Left ventricle myocardium inferior (tissue), 1 donor: ENCODE measurements at regions not wholly inside any gene's neighbourhood (a gene's known extent, or its start where the extent isn't known, plus 50 kb on each side); places are given as distances from the start of the nearest gene placed in this dataset.

Experiments
- DNase-seq: peaks from one replicate; pipeline ENCODE4 v3.0.0-alpha.2; 2020
- H3K27ac ChIP-seq: fragments of 200-600 bp; replicated peaks from 2 replicates; pipeline ENCODE4 v1.8.0; 2021
- H3K27me3 ChIP-seq: fragments of 200-600 bp; 2 replicates; pipeline ENCODE4 v1.8.0; 2021; ENCODE audit warnings: low read depth
- H3K36me3 ChIP-seq: fragments of 200-600 bp; 2 replicates; pipeline ENCODE4 v1.8.0; 2021
- H3K4me1 ChIP-seq: fragments of 200-600 bp; 2 replicates; pipeline ENCODE4 v1.8.0; 2021
- H3K4me3 ChIP-seq: fragments of 200-600 bp; 2 replicates; pipeline ENCODE4 v1.8.0; 2021; ENCODE audit warnings: mild to moderate bottlenecking, moderate library complexity
- H3K9me3 ChIP-seq: fragments of 200-600 bp; replicated peaks from 2 replicates; pipeline ENCODE4 v1.8.0; 2021
- CTCF ChIP-seq: fragments of 200-600 bp; IDR thresholded peaks from 2 replicates; pipeline ENCODE4 v1.8.0; 2021; ENCODE audit warnings: antibody characterized with exemption, mild to moderate bottlenecking, borderline replicate concordance
- intact Hi-C: fragments of 100-400 bp; cut with micrococcal nuclease; formaldehyde crosslinking; loops from one replicate; pipeline ENCODE4 v1.11.0; 2022
- donor health status: DM: no; HTN: yes; CAD: no; lungs with severe emphysema.

GRCh38 chr7:133140994-133141595 lies 59.2 kb upstream of the CHCHD3 start:
- no peak for TF ChIP-seq CTCF
- no peak overlapping the region for H3K27ac ChIP-seq
- intact Hi-C loops, result no loop called here
- H3K9me3 ChIP-seq, result no peaks in the 10 kb centered on the region
- H3K4me3 ChIP-seq, result no peak overlapping the region
- H3K4me1 ChIP-seq, result no peaks in the 10 kb centered on the region
- H3K36me3 ChIP-seq, result no peaks in the 10 kb centered on the region
- DNase-seq, result no peak
- H3K27me3 ChIP-seq, result peaks cover 49% of the 10 kb centered on the region

GRCh38 chr7:133150760-133151159 lies 68.9 kb upstream of the CHCHD3 start:
- DNase-seq, result no peak
- intact Hi-C loops, result no loop called here
- Histone ChIP-seq H3K9me3 (no peaks in the 10 kb centered on the region), H3K27me3 (peaks cover 19% of the 10 kb centered on the region), H3K27ac (no peak overlapping the region), H3K36me3 (no peaks in the 10 kb centered on the region), H3K4me3 (no peak overlapping the region), H3K4me1 (no peaks in the 10 kb centered on the region)
- TF ChIP-seq CTCF, result no peak

- H3K27me3 ChIP-seq, result peaks cover 13% of the 10 kb centered on the region
- H3K4me1 ChIP-seq, result no peaks in the 10 kb centered on the region
- TF ChIP-seq CTCF, result no peak
- H3K9me3 ChIP-seq, result no peaks in the 10 kb centered on the region
- H3K27ac ChIP-seq, result no peak overlapping the region
- H3K4me3 ChIP-seq, result no peak overlapping the region
- intact Hi-C loops, result no loop called here
- no peak for DNase-seq
- no peaks in the 10 kb centered on the region for H3K36me3 ChIP-seq
Observed at GRCh38 chr7:133152875-133153274, 71.0 kb upstream of the CHCHD3 start.

GRCh38 chr7:133155146-133155545 lies 73.3 kb upstream of the CHCHD3 start:
- no peak for DNase-seq
- peaks cover 13% of the 10 kb centered on the region for H3K27me3 ChIP-seq
- intact Hi-C loops, result no loop called here
- H3K4me3 ChIP-seq, result no peak overlapping the region
- H3K36me3 ChIP-seq, result no peaks in the 10 kb centered on the region
- TF ChIP-seq CTCF, result no peak
- no peak overlapping the region for H3K27ac ChIP-seq
- no peaks in the 10 kb centered on the region for H3K4me1 ChIP-seq
- H3K9me3 ChIP-seq, result no peaks in the 10 kb centered on the region

- no peak for DNase-seq
- TF ChIP-seq CTCF, result no peak
- no peak overlapping the region for H3K4me3 ChIP-seq
- H3K4me1 ChIP-seq, result no peaks in the 10 kb centered on the region
- H3K36me3 ChIP-seq, result no peaks in the 10 kb centered on the region
- intact Hi-C loops, result no loop called here
- H3K27me3 ChIP-seq, result peaks cover 13% of the 10 kb centered on the region
- no peak overlapping the region for H3K27ac ChIP-seq
- no peaks in the 10 kb centered on the region for H3K9me3 ChIP-seq
Observed at GRCh38 chr7:133155642-133156041, 73.8 kb upstream of the CHCHD3 start.
